Activated B cell treated with CpG ODN at 0.5 μM for 24 hours (primary cell): ENCODE measurements at regions not wholly inside any gene's neighbourhood (a gene's known extent, or its start where the extent isn't known, plus 50 kb on each side); places are given as distances from the start of the nearest gene placed in this dataset.

ENCODE experiments used
- ATAC-seq: fragments of 200-7000 bp; cut with Tn5 transposase; one replicate; pipeline ENCODE4 v1.10.0; 2021; ENCODE audit warnings: low read depth, mild to moderate bottlenecking, moderate library complexity
- CTCF ChIA-PET: fragments of 350-600 bp; sonication (Branson Sonifier 250); formaldehyde crosslinking; loops from one replicate; lab custom pipeline; 2021; ENCODE audit warnings: antibody characterized with exemption; lab: Charles Lee
- POLR2A ChIA-PET: fragments of 350-600 bp; sonication (Branson Sonifier 250); formaldehyde crosslinking; loops from one replicate; lab custom pipeline; 2021; ENCODE audit warnings: antibody characterized with exemption; lab: Charles Lee
- DNase-seq: peaks from one replicate; pipeline ENCODE4 v3.0.0; 2022
- H3K27ac Mint-ChIP-seq: one replicate; pipeline ENCODE4 v1.8.0; 2020; ENCODE audit warnings: mixed read lengths
- H3K27me3 Mint-ChIP-seq: one replicate; pipeline ENCODE4 v1.8.0; 2021; ENCODE audit warnings: mixed read lengths
- H3K36me3 Mint-ChIP-seq: one replicate; pipeline ENCODE4 v1.8.0; 2021; ENCODE audit warnings: low read depth, mixed read lengths
- H3K4me1 Mint-ChIP-seq: one replicate; pipeline ENCODE4 v1.8.0; 2021; ENCODE audit warnings: mixed read lengths
- H3K4me3 Mint-ChIP-seq: one replicate; pipeline ENCODE4 v1.8.0; 2020; ENCODE audit warnings: mild to moderate bottlenecking, mixed read lengths
- H3K9me3 Mint-ChIP-seq: one replicate; pipeline ENCODE4 v1.8.0; 2020; ENCODE audit warnings: mixed read lengths
- intact Hi-C: fragments of 100-400 bp; cut with micrococcal nuclease; formaldehyde crosslinking; loops from one replicate; pipeline ENCODE4 v1.15.1; 2024
- TF ChIP-seq, protein P1 (sequence below): fragments of 200-600 bp; IDR thresholded peaks from one replicate; pipeline ENCODE4 v1.8.0; 2022; ENCODE audit warnings: antibody characterized with exemption, mild to moderate bottlenecking

DNA sequence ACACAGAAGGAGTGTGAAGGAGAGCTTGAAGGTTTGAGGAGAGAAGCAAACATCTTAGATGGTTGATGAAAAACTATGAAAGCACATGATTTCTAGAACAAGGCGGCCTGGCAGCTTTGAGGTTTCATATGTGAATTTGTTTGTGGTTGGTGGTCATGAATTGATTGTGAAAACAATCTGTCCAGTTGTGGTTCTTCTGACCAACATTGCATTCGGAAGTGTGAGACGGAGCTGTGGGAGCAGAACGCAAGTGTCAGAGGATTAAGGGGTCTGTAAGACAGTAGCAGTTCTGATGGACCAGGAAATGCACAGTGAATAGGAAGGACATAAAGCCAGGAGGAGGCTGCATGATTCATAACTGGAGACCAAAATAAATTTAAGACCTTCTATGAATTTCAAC, 594.6 kb downstream of the NXPH1 start:
- TF ChIP-seq, protein P1, sequence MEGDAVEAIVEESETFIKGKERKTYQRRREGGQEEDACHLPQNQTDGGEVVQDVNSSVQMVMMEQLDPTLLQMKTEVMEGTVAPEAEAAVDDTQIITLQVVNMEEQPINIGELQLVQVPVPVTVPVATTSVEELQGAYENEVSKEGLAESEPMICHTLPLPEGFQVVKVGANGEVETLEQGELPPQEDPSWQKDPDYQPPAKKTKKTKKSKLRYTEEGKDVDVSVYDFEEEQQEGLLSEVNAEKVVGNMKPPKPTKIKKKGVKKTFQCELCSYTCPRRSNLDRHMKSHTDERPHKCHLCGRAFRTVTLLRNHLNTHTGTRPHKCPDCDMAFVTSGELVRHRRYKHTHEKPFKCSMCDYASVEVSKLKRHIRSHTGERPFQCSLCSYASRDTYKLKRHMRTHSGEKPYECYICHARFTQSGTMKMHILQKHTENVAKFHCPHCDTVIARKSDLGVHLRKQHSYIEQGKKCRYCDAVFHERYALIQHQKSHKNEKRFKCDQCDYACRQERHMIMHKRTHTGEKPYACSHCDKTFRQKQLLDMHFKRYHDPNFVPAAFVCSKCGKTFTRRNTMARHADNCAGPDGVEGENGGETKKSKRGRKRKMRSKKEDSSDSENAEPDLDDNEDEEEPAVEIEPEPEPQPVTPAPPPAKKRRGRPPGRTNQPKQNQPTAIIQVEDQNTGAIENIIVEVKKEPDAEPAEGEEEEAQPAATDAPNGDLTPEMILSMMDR, result no peak
- ATAC-seq (no peak), DNase-seq (no peak)
- intact Hi-C loops, result no loop called here
- Mint-ChIP-seq H3K4me1 (no peaks in the 10 kb centered on the region), H3K9me3 (no peaks in the 10 kb centered on the region), H3K27me3 (no peaks in the 10 kb centered on the region), H3K4me3 (no peak overlapping the region), H3K27ac (no peak overlapping the region), H3K36me3 (no peaks in the 10 kb centered on the region)
- POLR2A ChIA-PET, result no interaction called here
- CTCF ChIA-PET, result no interaction called here

DNA sequence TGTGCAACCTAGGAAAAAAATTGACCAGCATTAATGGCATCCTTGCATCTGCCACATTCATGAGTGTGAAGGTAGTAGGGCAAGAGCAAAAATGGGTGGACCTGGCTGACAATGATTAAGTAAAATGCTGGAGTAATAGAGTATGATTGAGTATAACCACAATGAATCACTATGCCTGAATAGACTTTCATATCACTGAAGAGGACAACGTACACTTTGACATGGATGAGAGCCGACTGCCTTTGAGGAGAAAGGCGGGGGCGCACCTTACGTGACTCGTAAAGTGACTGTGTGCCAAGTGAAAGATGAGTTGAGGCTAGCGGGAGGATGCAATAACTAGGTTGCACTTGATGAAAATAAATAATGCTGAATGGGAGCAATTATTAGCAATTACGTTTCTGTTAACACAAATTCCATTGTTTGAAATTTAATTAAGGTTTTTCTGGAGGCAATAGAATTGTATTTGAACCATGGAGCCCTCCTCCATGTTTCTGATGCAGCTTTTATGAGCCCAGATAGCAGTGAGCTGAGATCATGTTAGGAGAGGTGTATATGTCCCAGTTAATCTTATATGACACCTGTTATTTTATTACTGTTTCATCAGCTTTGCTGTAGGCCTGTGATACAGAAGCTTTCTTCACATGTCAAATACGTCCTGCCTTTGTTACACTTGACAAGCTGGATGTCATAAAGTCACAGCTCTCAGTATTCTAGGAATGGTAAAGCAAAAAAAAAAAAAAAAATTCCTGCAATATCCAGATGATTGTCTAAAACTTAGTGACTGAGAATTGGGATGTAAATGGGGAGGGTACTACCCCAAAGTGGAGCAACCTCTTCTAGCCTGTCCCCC, 596.5 kb downstream of the NXPH1 start:
- intact Hi-C loops, result no loop called here
- Mint-ChIP-seq H3K4me3 (no peak overlapping the region), H3K4me1 (no peaks in the 10 kb centered on the region), H3K27me3 (no peaks in the 10 kb centered on the region), H3K36me3 (no peaks in the 10 kb centered on the region), H3K27ac (no peak overlapping the region), H3K9me3 (no peaks in the 10 kb centered on the region)
- TF ChIP-seq, protein P1, result no peak
- ChIA-PET POLR2A (no interaction called here), CTCF (no interaction called here)
- DNase-seq (no peak), ATAC-seq (no peak)

DNA sequence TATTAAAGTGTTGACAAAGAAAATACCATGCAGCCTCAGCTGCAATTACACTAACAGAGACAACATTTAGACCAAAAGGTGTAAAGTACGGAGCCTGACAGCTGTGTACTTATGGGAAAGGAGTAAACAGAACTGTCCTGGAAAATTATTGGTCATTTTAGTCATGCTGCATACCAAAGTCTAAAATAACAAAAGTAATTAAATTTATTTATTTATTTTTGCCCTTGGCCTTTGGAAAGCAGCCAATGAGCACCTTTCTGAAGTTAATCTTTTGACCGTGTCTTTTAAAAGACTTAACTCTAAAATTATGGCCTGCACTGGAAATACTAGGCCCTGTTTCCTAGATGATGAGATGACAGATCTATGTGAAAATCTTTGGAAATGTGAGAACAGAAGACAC, 597.6 kb downstream of the NXPH1 start:
- intact Hi-C loops, result no loop called here
- CTCF ChIA-PET, result no interaction called here
- H3K36me3 Mint-ChIP-seq, result no peaks in the 10 kb centered on the region
- POLR2A ChIA-PET, result no interaction called here
- H3K4me1 Mint-ChIP-seq, result no peaks in the 10 kb centered on the region
- no peak for DNase-seq
- no peaks in the 10 kb centered on the region for H3K9me3 Mint-ChIP-seq
- TF ChIP-seq, protein P1, result no peak
- H3K27me3 Mint-ChIP-seq, result no peaks in the 10 kb centered on the region
- ATAC-seq, result no peak
- no peak overlapping the region for H3K4me3 Mint-ChIP-seq
- no peak overlapping the region for H3K27ac Mint-ChIP-seq

DNA sequence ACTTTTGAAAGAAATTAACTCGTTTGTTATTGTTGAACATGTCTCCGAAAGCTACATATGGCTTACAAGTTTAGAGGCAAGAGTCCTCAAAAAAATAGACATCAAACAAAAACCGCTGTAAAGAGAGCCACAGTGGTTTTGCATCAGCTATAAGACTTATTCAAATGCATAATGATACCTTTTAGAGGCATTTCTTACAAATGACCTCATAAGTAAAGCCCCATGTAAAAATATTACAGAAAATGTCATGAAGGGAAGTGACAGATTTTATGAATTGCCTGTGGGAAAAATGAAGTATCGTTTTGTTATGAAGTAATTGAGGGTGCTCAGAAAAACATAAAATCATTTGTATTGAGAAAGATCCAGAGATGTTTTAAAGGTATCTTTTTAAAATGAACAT, 598.0 kb downstream of the NXPH1 start:
- intact Hi-C loops, result no loop called here
- H3K36me3 Mint-ChIP-seq, result no peaks in the 10 kb centered on the region

DNA sequence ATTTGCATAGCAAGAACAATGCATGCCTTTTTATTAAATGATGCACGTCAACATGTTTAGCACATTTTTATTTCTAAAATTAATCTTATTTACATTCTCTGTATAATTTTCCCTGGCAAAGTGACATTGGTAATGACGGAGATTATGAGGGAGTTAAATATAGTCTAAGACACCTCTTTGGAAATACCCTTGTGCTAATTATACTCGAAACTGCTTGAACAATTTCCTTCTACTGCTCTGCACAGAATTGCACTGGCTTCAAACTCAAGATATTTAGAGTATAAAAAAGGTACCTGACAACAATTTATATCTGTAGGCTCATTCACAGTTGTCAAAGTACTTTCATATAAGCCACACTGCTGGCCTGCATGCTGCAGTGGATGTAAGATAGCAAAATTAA, 602.7 kb downstream of the NXPH1 start:
- Mint-ChIP-seq H3K9me3 (no peaks in the 10 kb centered on the region), H3K36me3 (no peaks in the 10 kb centered on the region), H3K27me3 (no peaks in the 10 kb centered on the region), H3K4me1 (no peaks in the 10 kb centered on the region), H3K27ac (no peak overlapping the region), H3K4me3 (no peak overlapping the region)
- intact Hi-C loops, result no loop called here
- POLR2A ChIA-PET, result no interaction called here
- TF ChIP-seq, protein P1, result no peak
- DNase-seq (no peak), ATAC-seq (no peak)
- CTCF ChIA-PET, result no interaction called here

More for the DNA sequence above, 598.0 kb downstream of the NXPH1 start:
- TF ChIP-seq, protein P1, result no peak
- Mint-ChIP-seq H3K4me1 (no peaks in the 10 kb centered on the region), H3K27me3 (no peaks in the 10 kb centered on the region), H3K27ac (no peak overlapping the region), H3K9me3 (no peaks in the 10 kb centered on the region), H3K4me3 (no peak overlapping the region)
- DNase-seq (no peak), ATAC-seq (no peak)
- ChIA-PET POLR2A (no interaction called here), CTCF (no interaction called here)
